ENCODE measurements at regions not wholly inside any gene's neighbourhood (a gene's known extent, or its start where the extent isn't known, plus 50 kb on each side); places are given as distances from the start of the nearest gene placed in this dataset.

DNA sequence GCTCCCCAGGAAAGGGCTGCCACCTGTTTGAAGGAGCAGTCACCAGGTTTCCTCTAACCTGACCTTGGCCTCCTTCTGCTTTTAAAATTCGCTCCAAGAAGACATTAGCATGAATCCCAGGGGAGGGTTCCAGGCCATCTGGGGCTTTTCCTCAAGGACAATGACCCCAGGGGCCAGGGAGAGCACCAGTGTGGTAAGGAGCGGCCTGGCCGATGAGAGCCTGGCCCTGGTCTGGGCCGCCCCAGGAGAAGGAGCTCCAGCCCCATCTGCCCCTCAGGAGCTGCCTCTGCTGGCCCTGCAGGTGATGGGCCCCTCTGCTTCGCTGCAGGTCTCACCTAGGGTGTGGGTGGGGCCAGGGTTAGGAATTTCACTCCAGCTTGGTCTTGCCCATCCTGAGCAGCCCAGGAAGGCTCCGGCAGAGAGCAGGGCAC, 209.2 kb upstream of the TNRC6C start:
- Histone ChIP-seq H3K27ac (no peak overlapping the region), H3K27me3 (peaks cover 35% of the 10 kb centered on the region), H3K9me3 (no peaks in the 10 kb centered on the region), H3K4me3 (no peak overlapping the region), H3K4me1 (no peaks in the 10 kb centered on the region), H3K36me3 (no peaks in the 10 kb centered on the region)
- no peak for DNase-seq
- TF ChIP-seq POLR2AphosphoS5 (IDR thresholded peaks at IDR 0.05): no peak
- no peak for TF ChIP-seq POLR2A (IDR thresholded peaks at IDR 0.05)
- TF ChIP-seq, protein P1, sequence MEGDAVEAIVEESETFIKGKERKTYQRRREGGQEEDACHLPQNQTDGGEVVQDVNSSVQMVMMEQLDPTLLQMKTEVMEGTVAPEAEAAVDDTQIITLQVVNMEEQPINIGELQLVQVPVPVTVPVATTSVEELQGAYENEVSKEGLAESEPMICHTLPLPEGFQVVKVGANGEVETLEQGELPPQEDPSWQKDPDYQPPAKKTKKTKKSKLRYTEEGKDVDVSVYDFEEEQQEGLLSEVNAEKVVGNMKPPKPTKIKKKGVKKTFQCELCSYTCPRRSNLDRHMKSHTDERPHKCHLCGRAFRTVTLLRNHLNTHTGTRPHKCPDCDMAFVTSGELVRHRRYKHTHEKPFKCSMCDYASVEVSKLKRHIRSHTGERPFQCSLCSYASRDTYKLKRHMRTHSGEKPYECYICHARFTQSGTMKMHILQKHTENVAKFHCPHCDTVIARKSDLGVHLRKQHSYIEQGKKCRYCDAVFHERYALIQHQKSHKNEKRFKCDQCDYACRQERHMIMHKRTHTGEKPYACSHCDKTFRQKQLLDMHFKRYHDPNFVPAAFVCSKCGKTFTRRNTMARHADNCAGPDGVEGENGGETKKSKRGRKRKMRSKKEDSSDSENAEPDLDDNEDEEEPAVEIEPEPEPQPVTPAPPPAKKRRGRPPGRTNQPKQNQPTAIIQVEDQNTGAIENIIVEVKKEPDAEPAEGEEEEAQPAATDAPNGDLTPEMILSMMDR (IDR thresholded peaks at IDR 0.05): no peak
- no peak for TF ChIP-seq EP300 (IDR thresholded peaks at IDR 0.05; ENCODE audit: low read depth)
- in situ Hi-C loops (cut with MboI; ENCODE audit: low pct_ligation_motif_present in 1 of 4, low pct_unique_long_range_greater_than_20kb in 1 of 4, low sequenced_read_pairs in 3 of 4): no loop called here
- intact Hi-C loops (cut with DNase I; ENCODE audit: low total_unique reads): no loop called here
- WGBS, 2 donors (ENCODE audit: low coverage in 1 of 2): 77% methylated on average over 5 of the region's 6 CpGs; no CpG with 5 or more reads in 1 of the 2 donors

DNA sequence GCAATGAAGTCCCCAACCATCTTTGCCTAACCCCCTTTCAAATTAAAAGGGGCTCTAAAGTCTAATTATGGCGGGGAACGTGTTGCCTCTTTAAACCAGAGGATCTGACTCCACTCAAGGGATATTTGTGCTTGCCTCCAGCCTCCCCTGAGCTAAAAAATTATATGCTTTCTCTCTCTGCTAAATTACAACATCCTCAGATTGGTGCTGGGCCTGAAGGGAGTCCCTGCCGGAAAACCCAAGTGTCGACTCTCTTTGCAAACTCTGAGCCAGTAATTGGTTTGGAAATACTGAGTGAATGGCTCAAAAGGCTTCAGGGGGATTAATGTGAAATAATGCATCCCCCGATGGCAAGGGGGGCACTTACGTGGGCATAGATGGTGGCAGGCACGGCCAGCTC, 208.5 kb upstream of the TNRC6C start:
- H3K4me3 ChIP-seq: no peak overlapping the region
- WGBS, 2 donors (ENCODE audit: low coverage in 1 of 2): 81 to 92% methylated on average over 2 to 7 of the region's 7 CpGs
- no peak overlapping the region for H3K27ac ChIP-seq
- in situ Hi-C loops (cut with MboI; ENCODE audit: low pct_ligation_motif_present in 1 of 4, low pct_unique_long_range_greater_than_20kb in 1 of 4, low sequenced_read_pairs in 3 of 4) (no loop called here), intact Hi-C loops (cut with DNase I; ENCODE audit: low total_unique reads) (loop anchor here (5.0 kb wide), 1 partner anchor 1168 kb away; no protein-coding TSS in a partner anchor)
- peaks cover 35% of the 10 kb centered on the region for H3K27me3 ChIP-seq
- no peaks in the 10 kb centered on the region for H3K4me1 ChIP-seq
- no peaks in the 10 kb centered on the region for H3K9me3 ChIP-seq
- no peak for DNase-seq
- H3K36me3 ChIP-seq: no peaks in the 10 kb centered on the region
- TF ChIP-seq EP300 (IDR thresholded peaks at IDR 0.05; ENCODE audit: low read depth) (no peak), POLR2AphosphoS5 (IDR thresholded peaks at IDR 0.05) (no peak), POLR2A (IDR thresholded peaks at IDR 0.05) (no peak)
- TF ChIP-seq, protein P1 (IDR thresholded peaks at IDR 0.05): no peak

DNA sequence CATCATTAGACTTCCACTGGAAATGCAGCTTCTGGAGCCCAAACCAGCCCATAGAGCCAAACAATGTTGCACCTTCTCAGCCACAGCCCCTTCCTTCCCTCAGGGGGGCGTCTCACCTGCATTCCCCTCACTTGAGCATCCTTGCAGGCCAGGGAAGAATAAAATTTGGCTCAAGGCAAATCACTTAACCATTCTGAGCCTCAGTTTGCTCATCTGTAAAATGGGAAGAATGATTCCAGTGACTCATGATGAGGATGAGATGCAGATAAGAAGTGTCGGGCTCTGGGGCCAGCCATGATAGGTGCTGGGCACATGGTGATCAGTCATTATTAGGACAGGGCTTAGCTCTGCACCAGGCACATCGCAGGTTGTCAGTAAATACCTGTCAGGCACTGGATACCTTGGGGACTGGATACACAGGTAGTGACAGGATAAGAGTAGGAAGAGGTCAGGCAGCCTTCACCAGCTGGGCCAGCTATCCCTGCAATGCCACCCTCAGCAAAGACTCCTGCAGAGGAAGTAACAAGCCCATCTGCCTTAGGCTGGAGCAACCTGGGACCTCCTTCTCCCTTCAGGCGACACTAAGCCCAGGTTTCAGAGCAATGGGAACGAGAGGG, 208.0 kb upstream of the TNRC6C start:
- H3K27ac ChIP-seq: no peak overlapping the region
- H3K4me1 ChIP-seq: no peaks in the 10 kb centered on the region
- no peak overlapping the region for H3K4me3 ChIP-seq
- TF ChIP-seq EP300 (IDR thresholded peaks at IDR 0.05; ENCODE audit: low read depth) (no peak), POLR2AphosphoS5 (IDR thresholded peaks at IDR 0.05) (no peak), POLR2A (IDR thresholded peaks at IDR 0.05) (no peak)
- TF ChIP-seq, protein P1 (IDR thresholded peaks at IDR 0.05): no peak
- in situ Hi-C loops (cut with MboI; ENCODE audit: low pct_ligation_motif_present in 1 of 4, low pct_unique_long_range_greater_than_20kb in 1 of 4, low sequenced_read_pairs in 3 of 4): no loop called here
- H3K9me3 ChIP-seq: no peaks in the 10 kb centered on the region
- H3K27me3 ChIP-seq: peaks cover 35% of the 10 kb centered on the region
- no peaks in the 10 kb centered on the region for H3K36me3 ChIP-seq
- no peak for DNase-seq
- intact Hi-C loops (cut with DNase I; ENCODE audit: low total_unique reads): loop anchor here (5.0 kb wide), 1 partner anchor 1168 kb away; no protein-coding TSS in a partner anchor
- whole genome bisulfite sequencing, 2 donors (ENCODE audit: low coverage in 1 of 2): 74 to 94% methylated on average over 2 to 5 of the region's 5 CpGs

DNA sequence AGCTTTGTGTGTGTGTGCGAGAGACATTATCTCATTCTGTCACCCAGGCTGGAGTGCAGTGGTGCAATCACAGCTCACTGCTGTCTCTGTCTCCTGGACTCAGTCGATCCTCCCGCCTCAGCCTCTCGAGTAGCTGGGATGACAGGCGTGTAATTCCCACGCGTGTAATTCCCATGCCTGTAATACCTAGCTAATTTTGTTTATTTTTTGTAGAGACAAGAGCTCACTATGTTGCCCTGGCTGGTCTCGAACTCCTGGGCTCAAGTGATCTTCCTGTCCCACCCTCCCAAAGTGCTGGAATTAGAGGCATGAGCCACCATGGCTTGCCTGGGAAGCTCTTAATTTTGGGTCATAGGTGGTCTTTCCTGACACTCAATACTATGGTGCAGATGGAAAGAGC, 205.3 kb upstream of the TNRC6C start:
- Histone ChIP-seq H3K4me3 (no peak overlapping the region), H3K27me3 (peaks cover 22% of the 10 kb centered on the region), H3K36me3 (no peaks in the 10 kb centered on the region), H3K9me3 (no peaks in the 10 kb centered on the region), H3K27ac (no peak overlapping the region), H3K4me1 (no peaks in the 10 kb centered on the region)
- intact Hi-C loops (cut with DNase I; ENCODE audit: low total_unique reads) (loop anchor here (5.0 kb wide), 1 partner anchor 1171 kb away; no protein-coding TSS in a partner anchor), in situ Hi-C loops (cut with MboI; ENCODE audit: low pct_ligation_motif_present in 1 of 4, low pct_unique_long_range_greater_than_20kb in 1 of 4, low sequenced_read_pairs in 3 of 4) (no loop called here)
- TF ChIP-seq, protein P1 (IDR thresholded peaks at IDR 0.05): no peak
- TF ChIP-seq EP300 (IDR thresholded peaks at IDR 0.05; ENCODE audit: low read depth) (no peak), POLR2AphosphoS5 (IDR thresholded peaks at IDR 0.05) (no peak), POLR2A (IDR thresholded peaks at IDR 0.05) (no peak)
- whole genome bisulfite sequencing, 2 donors (ENCODE audit: low coverage in 1 of 2): 84 to 89% methylated on average over 8 of the region's 8 CpGs
- no peak for DNase-seq

All from transverse colon (tissue), 4 donors.